Gastrocnemius medialis (tissue), 4 donors: ENCODE measurements at regions not wholly inside any gene's neighbourhood (a gene's known extent, or its start where the extent isn't known, plus 50 kb on each side); places are given as distances from the start of the nearest gene placed in this dataset.

Experiments used
- ATAC-seq, 2 donors: fragments of 150-250 bp; one replicate each; pipeline ENCODE4 v1.9.1; 2016
- DNase-seq, 2 donors: peaks; one replicate each; pipeline ENCODE4 v3.0.0-alpha.2; 2019
- H3K27ac ChIP-seq, 4 donors: fragments of 200-600 bp; sonication (generic); 1 replicate in 1 of 4; 2 replicates in 3 of 4; pipeline ENCODE4 v1.5.1; 2016 to 2018; ENCODE audit warnings: mild to moderate bottlenecking in 2 of 4, moderate library complexity in 1 of 4
- H3K27me3 ChIP-seq, 3 donors: fragments of 200-600 bp; sonication (generic) in 2 of 3; 1 replicate in 1 of 3; 2 replicates in 2 of 3; pipeline versions ENCODE4 v1.5.1 to v1.6.0; 2016 to 2019; ENCODE audit warnings: mild to moderate bottlenecking in 1 of 3, moderate library complexity in 1 of 3
- H3K36me3 ChIP-seq, 2 donors: fragments of 200-600 bp; sonication (generic) in 1 of 2; one replicate each; pipeline ENCODE4 v1.5.1; 2017 to 2018
- H3K4me1 ChIP-seq, 2 donors: fragments of 200-600 bp; sonication (generic) in 1 of 2; one replicate each; pipeline ENCODE4 v1.5.1; 2016 to 2017; ENCODE audit warnings: mild to moderate bottlenecking in 2 of 2
- H3K4me3 ChIP-seq, 4 donors: fragments of 200-600 bp; sonication (generic) in 3 of 4; 1 replicate in 1 of 4; 2 replicates in 3 of 4; pipeline ENCODE4 v1.5.1; 2016 to 2019; ENCODE audit warnings: mild to moderate bottlenecking in 2 of 4
- H3K9me3 ChIP-seq, 3 donors: fragments of 200-600 bp; sonication (generic) in 2 of 3; 1 replicate in 1 of 3; 2 replicates in 2 of 3; pipeline ENCODE4 v1.5.1; 2016 to 2019
- CTCF ChIP-seq, 5 experiments: fragments of 450-650 bp in 3 of 5; fragments of 200-600 bp in 2 of 5; sonication (generic) in 2 of 5; IDR thresholded peaks in 4 of 5; conservative IDR thresholded peaks in 1 of 5; 1 replicate in 4 of 5; 2 replicates in 1 of 5; pipeline ENCODE4 v1.5.1; 2016 to 2019; ENCODE audit warnings: antibody characterized with exemption in 5 of 5, mild to moderate bottlenecking in 3 of 5, moderate library complexity in 3 of 5
- POLR2A ChIP-seq, 2 donors: fragments of 450-650 bp; IDR thresholded peaks; one replicate each; pipeline ENCODE4 v1.6.1; 2017; ENCODE audit warnings: antibody characterized with exemption in 2 of 2, mild to moderate bottlenecking in 2 of 2, moderate library complexity in 2 of 2
- in situ Hi-C, 4 donors: fragments of 200-750 bp; cut with MboI; loops; one replicate each; pipeline versions ENCODE4 v1.15.0 to v1.8.0; 2017; ENCODE audit warnings: low sequenced_read_pairs in 4 of 4
- intact Hi-C: fragments of 100-400 bp; cut with DNase I; formaldehyde crosslinking; loops from one replicate; pipeline ENCODE4 v1.15.1; 2023; ENCODE audit warnings: low total_unique reads

GRCh38 chr4:63777601-63778000 lies 631.6 kb downstream of the TECRL start:
- no peak for DNase-seq
- Histone ChIP-seq H3K4me1 (no peaks in the 10 kb centered on the region), H3K27ac (no peak overlapping the region), H3K36me3 (no peaks in the 10 kb centered on the region), H3K9me3 (no peaks in the 10 kb centered on the region), H3K4me3 (no peak overlapping the region), H3K27me3 (no peaks in the 10 kb centered on the region)
- in situ Hi-C loops (no loop called here), intact Hi-C loops (no loop called here)
- TF ChIP-seq CTCF (IDR thresholded peaks at IDR 0.05 in 4 of 5, conservative IDR thresholded peaks at IDR 0.05 in 1 of 5) (no peak), POLR2A (IDR thresholded peaks at IDR 0.05) (no peak)
- ATAC-seq, result no peak

GRCh38 chr4:63764400-63764799 lies 644.9 kb downstream of the TECRL start:
- no peak for TF ChIP-seq POLR2A (IDR thresholded peaks at IDR 0.05)
- no peak for TF ChIP-seq CTCF (IDR thresholded peaks at IDR 0.05 in 4 of 5, conservative IDR thresholded peaks at IDR 0.05 in 1 of 5)
- no peaks in the 10 kb centered on the region for H3K27me3 ChIP-seq
- in situ Hi-C loops (no loop called here), intact Hi-C loops (no loop called here)
- DNase-seq, result no peak
- H3K4me3 ChIP-seq, result no peak overlapping the region
- no peak for ATAC-seq
- no peaks in the 10 kb centered on the region for H3K36me3 ChIP-seq
- H3K27ac ChIP-seq, result no peak overlapping the region
- no peaks in the 10 kb centered on the region for H3K4me1 ChIP-seq
- H3K9me3 ChIP-seq, result no peaks in the 10 kb centered on the region

GRCh38 chr4:63757929-63758328 lies 651.3 kb downstream of the TECRL start:
- Histone ChIP-seq H3K36me3 (no peaks in the 10 kb centered on the region), H3K4me1 (no peaks in the 10 kb centered on the region), H3K4me3 (no peak overlapping the region), H3K27ac (no peak overlapping the region), H3K27me3 (no peaks in the 10 kb centered on the region), H3K9me3 (no peaks in the 10 kb centered on the region)
- DNase-seq (no peak), ATAC-seq (no peak)
- in situ Hi-C loops (no loop called here), intact Hi-C loops (no loop called here)
- TF ChIP-seq POLR2A (IDR thresholded peaks at IDR 0.05), result no peak
- TF ChIP-seq CTCF (IDR thresholded peaks at IDR 0.05 in 4 of 5, conservative IDR thresholded peaks at IDR 0.05 in 1 of 5), result no peak

GRCh38 chr4:63742882-63743281 lies 666.4 kb downstream of the TECRL start:
- Histone ChIP-seq H3K9me3 (no peaks in the 10 kb centered on the region), H3K4me1 (no peaks in the 10 kb centered on the region), H3K27me3 (no peaks in the 10 kb centered on the region), H3K4me3 (no peak overlapping the region), H3K27ac (no peak overlapping the region), H3K36me3 (no peaks in the 10 kb centered on the region)
- no peak for DNase-seq
- ATAC-seq, result no peak
- in situ Hi-C loops (no loop called here), intact Hi-C loops (no loop called here)
- TF ChIP-seq POLR2A (IDR thresholded peaks at IDR 0.05) (no peak), CTCF (IDR thresholded peaks at IDR 0.05 in 4 of 5, conservative IDR thresholded peaks at IDR 0.05 in 1 of 5) (no peak)

- in situ Hi-C loops, result no loop called here
- H3K27me3 ChIP-seq, result no peaks in the 10 kb centered on the region
- ATAC-seq, result no peak
These were observed 679.7 kb downstream of the TECRL start for GRCh38 chr4:63729519-63729918.

More at GRCh38 chr4:63729519-63729918, 679.7 kb downstream of the TECRL start:
- TF ChIP-seq CTCF (IDR thresholded peaks at IDR 0.05 in 4 of 5, conservative IDR thresholded peaks at IDR 0.05 in 1 of 5) (no peak), POLR2A (IDR thresholded peaks at IDR 0.05) (no peak)
- intact Hi-C loops, result no loop called here
- Histone ChIP-seq H3K27ac (no peak overlapping the region), H3K36me3 (no peaks in the 10 kb centered on the region), H3K9me3 (no peaks in the 10 kb centered on the region), H3K4me3 (no peak overlapping the region), H3K4me1 (no peaks in the 10 kb centered on the region)
- DNase-seq, result no peak
